ENCODE measurements at regions not wholly inside any gene's neighbourhood (a gene's known extent, or its start where the extent isn't known, plus 50 kb on each side); places are given as distances from the start of the nearest gene placed in this dataset.

- TF ChIP-seq CTCF (IDR thresholded peaks at IDR 0.05; ENCODE audit: poor library complexity): no peak
- TF ChIP-seq EZH2 (IDR thresholded peaks at IDR 0.05; ENCODE audit: borderline replicate concordance): no peak
- TF ChIP-seq EZH2phosphoT487 (IDR thresholded peaks at IDR 0.05; ENCODE audit: low read depth, severe bottlenecking, unreplicated experiment): no peak
Observed at GRCh38 chr14:99035268-99035667, 236.7 kb downstream of the BCL11B start.
